ENCODE measurements at regions not wholly inside any gene's neighbourhood (a gene's known extent, or its start where the extent isn't known, plus 50 kb on each side); places are given as distances from the start of the nearest gene placed in this dataset.

DNA sequence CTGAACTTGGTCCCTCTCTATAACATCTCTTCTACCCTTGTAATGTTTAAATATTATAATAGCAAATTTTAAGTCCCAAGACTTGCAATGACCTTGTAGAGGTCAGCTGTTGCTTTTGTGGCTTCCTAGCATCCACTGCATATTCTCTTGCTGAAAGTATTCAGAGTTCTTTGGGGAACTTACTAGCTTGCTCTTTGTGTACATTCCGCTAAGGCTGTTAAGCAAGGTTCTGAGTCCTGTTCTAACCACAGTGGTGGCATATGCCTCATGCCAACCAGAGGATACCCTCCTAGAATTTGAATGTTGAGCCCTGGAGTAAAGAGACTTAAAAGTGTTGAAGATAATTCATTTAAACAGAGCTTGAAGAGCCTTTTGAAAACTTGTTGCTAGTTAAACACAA is 570.9 kb downstream of the TLE1 start:
- H3K79me2 ChIP-seq (ENCODE audit: low read depth): no peaks in the 10 kb centered on the region
- H3K36me3 Mint-ChIP-seq: no peaks in the 10 kb centered on the region
- peaks cover 3% of the 10 kb centered on the region for H3K9me3 Mint-ChIP-seq
- no peaks in the 10 kb centered on the region for H4K20me1 ChIP-seq (ENCODE audit: low read depth)
- H3K36me3 ChIP-seq: no peaks in the 10 kb centered on the region
- peaks cover 9% of the 10 kb centered on the region for H3K4me1 Mint-ChIP-seq
- no peak overlapping the region for H3K4me3 Mint-ChIP-seq
- TF ChIP-seq EZH2phosphoT487 (IDR thresholded peaks at IDR 0.05) (no peak), CTCF (IDR thresholded peaks at IDR 0.05) (no peak), EZH2 (IDR thresholded peaks at IDR 0.05) (no peak)
- H3K27ac Mint-ChIP-seq: no peak overlapping the region
- no peak overlapping the region for H3K4me2 ChIP-seq
- peaks cover 9% of the 10 kb centered on the region for H3F3A ChIP-seq (ENCODE audit: low read depth)
- H2AFZ ChIP-seq (replicated peaks): no peak overlapping the region
- H3K4me3 ChIP-seq: no peak overlapping the region
- no peaks in the 10 kb centered on the region for H3K27me3 ChIP-seq
- peaks cover 5% of the 10 kb centered on the region for H3K4me1 ChIP-seq
- no peak overlapping the region for H3K27ac ChIP-seq
- H3K27me3 Mint-ChIP-seq (ENCODE audit: insufficient read depth, low read depth): peaks cover 4% of the 10 kb centered on the region
- no peak overlapping the region for H3K9ac ChIP-seq
- DNase-seq (ENCODE audit: low spot score): no peak
- no peaks in the 10 kb centered on the region for H3K9me3 ChIP-seq (ENCODE audit: low read depth)

GRCh38 chr9:81116340-81117137 is 572.8 kb downstream of the TLE1 start:
- peak overlapping the region; percentile 48 for H2AFZ ChIP-seq (replicated peaks)
- no peak overlapping the region for H3K27ac Mint-ChIP-seq

GRCh38 chr9:81113453-81114124 is 575.8 kb downstream of the TLE1 start:
- H3K27me3 ChIP-seq: no peaks in the 10 kb centered on the region
- H3K79me2 ChIP-seq (ENCODE audit: low read depth): no peaks in the 10 kb centered on the region
- DNase-seq (ENCODE audit: low spot score): no peak
- TF ChIP-seq CTCF (IDR thresholded peaks at IDR 0.05) (no peak), EZH2phosphoT487 (IDR thresholded peaks at IDR 0.05) (no peak), EZH2 (IDR thresholded peaks at IDR 0.05) (no peak)
- no peak overlapping the region for H3K27ac ChIP-seq
- Mint-ChIP-seq H3K9me3 (peaks cover 3% of the 10 kb centered on the region), H3K4me1 (peaks cover 12% of the 10 kb centered on the region), H3K27ac (no peak overlapping the region), H3K4me3 (no peak overlapping the region), H3K27me3 (ENCODE audit: insufficient read depth, low read depth) (no peaks in the 10 kb centered on the region), H3K36me3 (no peaks in the 10 kb centered on the region)
- H3F3A ChIP-seq (ENCODE audit: low read depth): peaks cover 21% of the 10 kb centered on the region
- H3K4me3 ChIP-seq: no peak overlapping the region
- H3K4me1 ChIP-seq: peaks cover 27% of the 10 kb centered on the region
- H3K9ac ChIP-seq: no peak overlapping the region
- H2AFZ ChIP-seq (replicated peaks): no peak overlapping the region
- peak overlapping the region; percentile 57 for H3K4me2 ChIP-seq
- no peaks in the 10 kb centered on the region for H4K20me1 ChIP-seq (ENCODE audit: low read depth)
- no peaks in the 10 kb centered on the region for H3K9me3 ChIP-seq (ENCODE audit: low read depth)
- H3K36me3 ChIP-seq: no peaks in the 10 kb centered on the region

More at GRCh38 chr9:81116340-81117137, 572.8 kb downstream of the TLE1 start:
- H3K27me3 ChIP-seq: no peaks in the 10 kb centered on the region
- H3K27ac ChIP-seq: no peak overlapping the region
- no peak overlapping the region for H3K4me3 Mint-ChIP-seq
- no peak overlapping the region for H3K9ac ChIP-seq
- H3K79me2 ChIP-seq (ENCODE audit: low read depth): no peaks in the 10 kb centered on the region
- H3K4me1 ChIP-seq: peaks cover 24% of the 10 kb centered on the region
- H3K4me3 ChIP-seq: no peak overlapping the region
- peaks cover 12% of the 10 kb centered on the region for H3K4me1 Mint-ChIP-seq
- no peaks in the 10 kb centered on the region for H4K20me1 ChIP-seq (ENCODE audit: low read depth)
- no peak overlapping the region for H3K4me2 ChIP-seq
- H3F3A ChIP-seq (ENCODE audit: low read depth): peaks cover 21% of the 10 kb centered on the region
- TF ChIP-seq CTCF (IDR thresholded peaks at IDR 0.05) (no peak), EZH2phosphoT487 (IDR thresholded peaks at IDR 0.05) (no peak), EZH2 (IDR thresholded peaks at IDR 0.05) (no peak)
- H3K27me3 Mint-ChIP-seq (ENCODE audit: insufficient read depth, low read depth): peaks cover 4% of the 10 kb centered on the region
- DNase-seq (ENCODE audit: low spot score): no peak
- peaks cover 3% of the 10 kb centered on the region for H3K9me3 Mint-ChIP-seq
- no peaks in the 10 kb centered on the region for H3K36me3 Mint-ChIP-seq
- H3K36me3 ChIP-seq: no peaks in the 10 kb centered on the region
- no peaks in the 10 kb centered on the region for H3K9me3 ChIP-seq (ENCODE audit: low read depth)

All from neural progenitor cell (in vitro differentiated cells).